ENCODE measurements at regions not wholly inside any gene's neighbourhood (a gene's known extent, or its start where the extent isn't known, plus 50 kb on each side); places are given as distances from the start of the nearest gene placed in this dataset.

GRCh38 chr7:16320099-16320660 lies 101.2 kb downstream of the CRPPA start:
- no peak for DNase-seq (ENCODE audit: low read depth, low spot score)

GRCh38 chr7:16318989-16319915 lies 102.1 kb downstream of the CRPPA start:
- DNase-seq (ENCODE audit: low read depth, low spot score) = no peak

GRCh38 chr7:16318463-16318862 lies 102.9 kb downstream of the CRPPA start:
- DNase-seq (ENCODE audit: low read depth, low spot score) = no peak

- DNase-seq (ENCODE audit: low read depth, low spot score) = no peak
Measured at GRCh38 chr7:16317406-16317805, 103.9 kb downstream of the CRPPA start.

GRCh38 chr7:16315280-16315679 lies 106.1 kb downstream of the CRPPA start:
- no peak for DNase-seq (ENCODE audit: low read depth, low spot score)

- no peak for DNase-seq (ENCODE audit: low read depth, low spot score)
Measured at GRCh38 chr7:16309129-16309528, 112.2 kb downstream of the CRPPA start.

GRCh38 chr7:16301291-16301690 lies 120.0 kb downstream of the CRPPA start:
- no peak for DNase-seq (ENCODE audit: low read depth, low spot score)

- no peak for DNase-seq (ENCODE audit: low read depth, low spot score)
Measured at GRCh38 chr7:16300361-16300895, 120.9 kb downstream of the CRPPA start.

GRCh38 chr7:16299853-16300252 lies 121.5 kb downstream of the CRPPA start:
- DNase-seq (ENCODE audit: low read depth, low spot score) = no peak

- no peak for DNase-seq (ENCODE audit: low read depth, low spot score)
Measured at GRCh38 chr7:16298221-16298620, 123.1 kb downstream of the CRPPA start.

- DNase-seq (ENCODE audit: low read depth, low spot score) = no peak
Measured at GRCh38 chr7:16295558-16295957, 125.8 kb downstream of the CRPPA start.

- DNase-seq (ENCODE audit: low read depth, low spot score) = no peak
Measured at GRCh38 chr7:16293669-16294425, 127.5 kb downstream of the CRPPA start.

- no peak for DNase-seq (ENCODE audit: low read depth, low spot score)
Measured at GRCh38 chr7:16284581-16284980, 136.8 kb downstream of the CRPPA start.

GRCh38 chr7:16278167-16278787 lies 143.1 kb downstream of the CRPPA start:
- no peak for DNase-seq (ENCODE audit: low read depth, low spot score)

- DNase-seq (ENCODE audit: low read depth, low spot score) = no peak
Measured at GRCh38 chr7:16271990-16272665, 149.2 kb downstream of the CRPPA start.

GRCh38 chr7:16271355-16271915 lies 149.9 kb downstream of the CRPPA start:
- no peak for DNase-seq (ENCODE audit: low read depth, low spot score)

GRCh38 chr7:16270844-16271243 lies 150.5 kb downstream of the CRPPA start:
- no peak for DNase-seq (ENCODE audit: low read depth, low spot score)

GRCh38 chr7:16268821-16269768 lies 152.2 kb downstream of the CRPPA start:
- no peak for DNase-seq (ENCODE audit: low read depth, low spot score)

GRCh38 chr7:16267953-16268820 lies 153.2 kb downstream of the CRPPA start:
- DNase-seq (ENCODE audit: low read depth, low spot score) = no peak

All from iPS DF 19.7 (cell line).